A673 (cell line): ENCODE measurements at regions not wholly inside any gene's neighbourhood (a gene's known extent, or its start where the extent isn't known, plus 50 kb on each side); places are given as distances from the start of the nearest gene placed in this dataset.

Experiments
- BruUV-seq: library from RNA; stranded (reverse); fragments of 400-500 nt; replicated peaks from 2 replicates; lab custom pipeline; 2021; lab: Mats Ljungman, UMichigan
- CTCF ChIA-PET: fragments of 300-600 bp; sonication (Branson Sonifier 250); formaldehyde crosslinking; loops from one replicate; lab custom pipeline; 2022; ENCODE audit warnings: antibody characterized with exemption; lab: Charles Lee
- POLR2A ChIA-PET: fragments of 300-600 bp; sonication (Branson Sonifier 250); formaldehyde crosslinking; loops from one replicate; lab custom pipeline; 2022; ENCODE audit warnings: antibody characterized with exemption; ENCODE audit not compliant: low non-redundant PET; lab: Charles Lee
- DNase-seq: peaks from one replicate; pipeline ENCODE4 v3.0.0-alpha.2; 2015; ENCODE audit warnings: low spot score
- H3K27ac ChIP-seq: fragments of 200-600 bp; sonication (generic); 2 replicates; pipeline ENCODE4 v1.5.1; 2016; ENCODE audit warnings: mixed run types, low read depth, mild to moderate bottlenecking, mixed read lengths, antibody characterized with exemption, low read length; ENCODE audit not compliant: poor library complexity, severe bottlenecking
- H3K27me3 ChIP-seq: fragments of 200-600 bp; sonication (generic); replicated peaks from 2 replicates; pipeline ENCODE4 v1.6.1; 2017; ENCODE audit warnings: mixed run types, low read depth, mild to moderate bottlenecking, mixed read lengths, antibody characterized with exemption, low read length; ENCODE audit not compliant: insufficient read depth, poor library complexity
- H3K36me3 ChIP-seq: fragments of 200-600 bp; sonication (generic); 2 replicates; pipeline ENCODE4 v1.6.1; 2016; ENCODE audit warnings: mixed run types, mild to moderate bottlenecking, mixed read lengths, antibody characterized with exemption, low read length; ENCODE audit not compliant: insufficient read depth, poor library complexity, severe bottlenecking
- H3K4me1 ChIP-seq: fragments of 200-600 bp; sonication (generic); 2 replicates; pipeline ENCODE4 v1.6.1; 2017; ENCODE audit warnings: mixed run types, mild to moderate bottlenecking, mixed read lengths, antibody characterized with exemption, low read length; ENCODE audit not compliant: insufficient read depth, poor library complexity, severe bottlenecking
- H3K4me3 ChIP-seq: fragments of 200-600 bp; sonication (generic); 2 replicates; pipeline ENCODE4 v1.5.1; 2016; ENCODE audit warnings: low read depth, mixed run types, mild to moderate bottlenecking, mixed read lengths, low read length; ENCODE audit not compliant: poor library complexity, severe bottlenecking
- H3K9me3 ChIP-seq: fragments of 200-600 bp; sonication (generic); 2 replicates; pipeline ENCODE4 v1.6.1; 2016; ENCODE audit warnings: mixed run types, low read depth, mild to moderate bottlenecking, mixed read lengths, antibody characterized with exemption, low read length; ENCODE audit not compliant: poor library complexity, severe bottlenecking
- CTCF ChIP-seq: fragments of 300-800, 200-600 bp; sonication (generic); conservative IDR thresholded peaks from 2 replicates; pipeline ENCODE4 v1.5.1; 2017; ENCODE audit warnings: low read depth, mild to moderate bottlenecking, antibody characterized with exemption, low read length, moderate library complexity, mixed read lengths
- EZH2 ChIP-seq: fragments of 200-600 bp; sonication (generic); IDR thresholded peaks from 2 replicates; pipeline ENCODE4 v1.6.1; 2017; ENCODE audit warnings: borderline replicate concordance, low read depth, mild to moderate bottlenecking, mixed read lengths, antibody characterized with exemption, low read length; ENCODE audit not compliant: poor library complexity, severe bottlenecking
- intact Hi-C: fragments of 100-400 bp; cut with micrococcal nuclease; formaldehyde crosslinking; loops from one replicate; pipeline ENCODE4 v1.10.0; 2022; ENCODE audit not compliant: unreplicated experiment

- Histone ChIP-seq H3K9me3 (no peaks in the 10 kb centered on the region), H3K4me3 (no peak overlapping the region), H3K36me3 (no peaks in the 10 kb centered on the region), H3K27me3 (no peaks in the 10 kb centered on the region), H3K27ac (no peak overlapping the region), H3K4me1 (no peaks in the 10 kb centered on the region)
- CTCF ChIA-PET = no interaction called here
- DNase-seq = no peak
- BruUV-seq = no TSS peak
- POLR2A ChIA-PET = no interaction called here
- TF ChIP-seq CTCF = no peak
- intact Hi-C loops = no loop called here
These were observed 256.1 kb upstream of the PITX2 start for GRCh38 chr4:110878956-110879355.

- H3K4me1 ChIP-seq = no peaks in the 10 kb centered on the region
- no TSS peak for BruUV-seq
- no peak overlapping the region for H3K4me3 ChIP-seq
- TF ChIP-seq EZH2 = no peak
- TF ChIP-seq CTCF = no peak
- CTCF ChIA-PET = no interaction called here
- intact Hi-C loops = no loop called here
- DNase-seq = no peak
- H3K27me3 ChIP-seq = no peaks in the 10 kb centered on the region
- H3K36me3 ChIP-seq = no peaks in the 10 kb centered on the region
- POLR2A ChIA-PET = no interaction called here
- no peaks in the 10 kb centered on the region for H3K9me3 ChIP-seq
- H3K27ac ChIP-seq = no peak overlapping the region
These were observed 263.4 kb upstream of the PITX2 start for GRCh38 chr4:110886270-110886669.

- no peaks in the 10 kb centered on the region for H3K9me3 ChIP-seq
- no TSS peak for BruUV-seq
- intact Hi-C loops = no loop called here
- no peak overlapping the region for H3K27ac ChIP-seq
- H3K4me1 ChIP-seq = no peaks in the 10 kb centered on the region
- no peak for DNase-seq
- CTCF ChIA-PET = no interaction called here
- POLR2A ChIA-PET = no interaction called here
- H3K27me3 ChIP-seq = no peaks in the 10 kb centered on the region
- no peak overlapping the region for H3K4me3 ChIP-seq
- H3K36me3 ChIP-seq = no peaks in the 10 kb centered on the region
- TF ChIP-seq EZH2 = no peak
- TF ChIP-seq CTCF = no peak
These were observed 264.0 kb upstream of the PITX2 start for GRCh38 chr4:110886856-110887255.

GRCh38 chr4:110897784-110898183 is 274.9 kb upstream of the PITX2 start:
- no peaks in the 10 kb centered on the region for H3K9me3 ChIP-seq
- H3K4me1 ChIP-seq = no peaks in the 10 kb centered on the region
- DNase-seq = no peak
- H3K27ac ChIP-seq = no peak overlapping the region
- BruUV-seq = no TSS peak
- intact Hi-C loops = no loop called here
- no peak overlapping the region for H3K4me3 ChIP-seq
- TF ChIP-seq CTCF (no peak), EZH2 (no peak)
- ChIA-PET CTCF (no interaction called here), POLR2A (no interaction called here)
- no peaks in the 10 kb centered on the region for H3K36me3 ChIP-seq
- H3K27me3 ChIP-seq = no peaks in the 10 kb centered on the region
